ENCODE measurements at regions not wholly inside any gene's neighbourhood (a gene's known extent, or its start where the extent isn't known, plus 50 kb on each side); places are given as distances from the start of the nearest gene placed in this dataset.

GRCh38 chr16:82524976-82525375 is 101.8 kb upstream of the CDH13 start:
- DNase-seq (ENCODE audit: low read depth in 1 of 2, low spot score in 1 of 2): no peak
- Histone ChIP-seq H3K27me3 (ENCODE audit: insufficient read depth, poor library complexity, severe bottlenecking) (no peaks in the 10 kb centered on the region), H3K27ac (replicated peaks) (no peak overlapping the region), H3K4me3 (replicated peaks; ENCODE audit: insufficient read depth, low read length) (no peak overlapping the region)
- TF ChIP-seq CTCF (IDR thresholded peaks at IDR 0.05; ENCODE audit: insufficient read depth, low read length): no peak

GRCh38 chr16:82523815-82524214 is 103.0 kb upstream of the CDH13 start:
- no peak for TF ChIP-seq POLR2AphosphoS5 (IDR thresholded peaks at IDR 0.05; ENCODE audit: low read depth)
- no peak for TF ChIP-seq REST (IDR thresholded peaks at IDR 0.05; ENCODE audit: insufficient replicate concordance, low read depth)
- no peak for TF ChIP-seq CTCF (IDR thresholded peaks at IDR 0.05; ENCODE audit: insufficient read depth, low read length)
- TF ChIP-seq GABPA (IDR thresholded peaks at IDR 0.05; ENCODE audit: low read depth): no peak
- no peak for TF ChIP-seq SPI1 (IDR thresholded peaks at IDR 0.05; ENCODE audit: borderline replicate concordance, low read depth)
- no peak for DNase-seq (ENCODE audit: low read depth in 1 of 2, low spot score in 1 of 2)
- H3K27me3 ChIP-seq (ENCODE audit: insufficient read depth, poor library complexity, severe bottlenecking): no peaks in the 10 kb centered on the region
- H3K27ac ChIP-seq (replicated peaks): no peak overlapping the region
- no peak overlapping the region for H3K4me3 ChIP-seq (replicated peaks; ENCODE audit: insufficient read depth, low read length)

GRCh38 chr16:82522026-82522425 is 104.7 kb upstream of the CDH13 start:
- no peak for DNase-seq (ENCODE audit: low read depth in 1 of 2, low spot score in 1 of 2)
- TF ChIP-seq POLR2AphosphoS5 (IDR thresholded peaks at IDR 0.05; ENCODE audit: low read depth) (no peak), REST (IDR thresholded peaks at IDR 0.05; ENCODE audit: insufficient replicate concordance, low read depth) (no peak), SPI1 (IDR thresholded peaks at IDR 0.05; ENCODE audit: borderline replicate concordance, low read depth) (no peak), GABPA (IDR thresholded peaks at IDR 0.05; ENCODE audit: low read depth) (no peak), CTCF (IDR thresholded peaks at IDR 0.05; ENCODE audit: insufficient read depth, low read length) (no peak)

GRCh38 chr16:82518811-82519210 is 108.0 kb upstream of the CDH13 start:
- no peak for DNase-seq (ENCODE audit: low read depth in 1 of 2, low spot score in 1 of 2)
- Histone ChIP-seq H3K27ac (replicated peaks) (no peak overlapping the region), H3K4me3 (replicated peaks; ENCODE audit: insufficient read depth, low read length) (no peak overlapping the region), H3K27me3 (ENCODE audit: insufficient read depth, poor library complexity, severe bottlenecking) (peaks cover 6% of the 10 kb centered on the region)
- no peak for TF ChIP-seq CTCF (IDR thresholded peaks at IDR 0.05; ENCODE audit: insufficient read depth, low read length)
- no peak for TF ChIP-seq REST (IDR thresholded peaks at IDR 0.05; ENCODE audit: insufficient replicate concordance, low read depth)
- no peak for TF ChIP-seq POLR2AphosphoS5 (IDR thresholded peaks at IDR 0.05; ENCODE audit: low read depth)
- TF ChIP-seq SPI1 (IDR thresholded peaks at IDR 0.05; ENCODE audit: borderline replicate concordance, low read depth): no peak
- TF ChIP-seq GABPA (IDR thresholded peaks at IDR 0.05; ENCODE audit: low read depth): no peak

More at GRCh38 chr16:82522026-82522425, 104.7 kb upstream of the CDH13 start:
- H3K27ac ChIP-seq (replicated peaks): no peak overlapping the region
- peaks cover 4% of the 10 kb centered on the region for H3K27me3 ChIP-seq (ENCODE audit: insufficient read depth, poor library complexity, severe bottlenecking)
- no peak overlapping the region for H3K4me3 ChIP-seq (replicated peaks; ENCODE audit: insufficient read depth, low read length)
